Kidney (tissue), 13 donors: ENCODE measurements at regions not wholly inside any gene's neighbourhood (a gene's known extent, or its start where the extent isn't known, plus 50 kb on each side); places are given as distances from the start of the nearest gene placed in this dataset.

ENCODE experiments used
- DNase-seq, 5 donors: peaks; one replicate each; pipeline ENCODE4 v3.0.0-alpha.2; 2013 to 2020
- FAIRE-seq: peaks from 2 replicates; lab custom pipeline; 2012; peaks lifted over from hg19 to GRCh38; lab: Jason Lieb, UNC
- H3K27ac ChIP-seq, 2 donors: one replicate each; pipeline ENCODE4 v1.7.0; 2013; ENCODE audit warnings: low read depth in 2 of 2, low read length in 2 of 2, inconsistent platforms in 1 of 2
- H3K27me3 ChIP-seq: one replicate; pipeline ENCODE4 v1.7.1; 2013; ENCODE audit warnings: low read length, inconsistent platforms; ENCODE audit not compliant: control insufficient read depth, insufficient read depth
- H3K36me3 ChIP-seq, 3 donors: one replicate each; pipeline versions ENCODE4 v1.7.0 to v1.7.1; 2013; ENCODE audit warnings: low read length in 3 of 3, control low read depth in 1 of 3, inconsistent platforms in 1 of 3; ENCODE audit not compliant: insufficient read depth in 3 of 3, control insufficient read depth in 2 of 3
- H3K4me1 ChIP-seq, 3 donors: one replicate each; pipeline versions ENCODE4 v1.7.0 to v1.7.1; 2013; ENCODE audit warnings: low read length in 3 of 3, inconsistent platforms in 1 of 3, low read depth in 1 of 3; ENCODE audit not compliant: control insufficient read depth in 2 of 3, insufficient read depth in 2 of 3
- H3K4me3 ChIP-seq, 3 donors: one replicate each; pipeline versions ENCODE4 v1.7.0 to v1.8.1; 2013; ENCODE audit warnings: low read length in 3 of 3, control low read depth in 1 of 3, inconsistent platforms in 1 of 3
- H3K9ac ChIP-seq, 3 donors: one replicate each; pipeline versions ENCODE4 v1.7.0 to v1.7.1; 2013; ENCODE audit warnings: low read length in 3 of 3, control low read depth in 1 of 3, inconsistent platforms in 1 of 3
- H3K9me3 ChIP-seq, 3 donors: one replicate each; pipeline versions ENCODE4 v1.7.0 to v1.7.1; 2013; ENCODE audit warnings: low read length in 3 of 3, control low read depth in 1 of 3, inconsistent platforms in 1 of 3; ENCODE audit not compliant: control insufficient read depth in 2 of 3, insufficient read depth in 1 of 3
- intact Hi-C: fragments of 100-400 bp; cut with DNase I; formaldehyde crosslinking; loops from one replicate; pipeline ENCODE4 v1.11.1; 2022
- TF ChIP-seq, protein P1 (sequence below): IDR thresholded peaks from 3 replicates; pipeline ENCODE4 v1.5.1; 2012; ENCODE audit warnings: mild to moderate bottlenecking, moderate library complexity, borderline replicate concordance; ENCODE audit not compliant: insufficient read depth; ENCODE audit errors: extremely low read depth
- donor health status: control.
- donor health status: control.
- donor health status: control.
- donor health status: control.
- donor health status: control.
- donor health status: DM: yes; HTN: yes; CAD: no.
- donor health status: Normal renal cell carcinoma (clear cell type).

DNA sequence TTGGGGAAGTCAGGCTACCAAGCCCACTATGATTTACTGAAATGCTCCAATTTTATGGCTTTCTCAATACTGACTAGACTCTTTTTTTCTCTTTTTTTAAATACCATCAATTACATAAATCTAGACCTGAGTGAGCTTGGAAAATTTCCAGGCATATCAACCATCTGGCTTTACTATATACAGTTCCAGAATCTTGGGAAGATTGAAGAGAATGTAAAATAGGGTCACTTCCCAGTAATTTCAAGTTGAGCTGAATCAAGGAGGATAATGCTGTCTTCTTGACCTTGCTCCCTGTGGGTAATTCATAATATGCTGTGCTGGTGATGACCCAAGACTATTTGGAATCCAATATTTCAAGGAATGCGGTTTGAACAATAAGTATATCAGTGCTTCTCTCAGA, 108.1 kb downstream of the MAP3K21 start:
- Histone ChIP-seq H3K27me3 (no peaks in the 10 kb centered on the region), H3K9ac (no peak overlapping the region), H3K27ac (no peak overlapping the region), H3K36me3 (no peaks in the 10 kb centered on the region), H3K9me3 (no peaks in the 10 kb centered on the region), H3K4me1 (no peaks in the 10 kb centered on the region), H3K4me3 (no peak overlapping the region)
- DNase-seq, result peak in 2 of 5 donors; percentile 8 to 9
- no peak for FAIRE-seq
- TF ChIP-seq, protein P1, sequence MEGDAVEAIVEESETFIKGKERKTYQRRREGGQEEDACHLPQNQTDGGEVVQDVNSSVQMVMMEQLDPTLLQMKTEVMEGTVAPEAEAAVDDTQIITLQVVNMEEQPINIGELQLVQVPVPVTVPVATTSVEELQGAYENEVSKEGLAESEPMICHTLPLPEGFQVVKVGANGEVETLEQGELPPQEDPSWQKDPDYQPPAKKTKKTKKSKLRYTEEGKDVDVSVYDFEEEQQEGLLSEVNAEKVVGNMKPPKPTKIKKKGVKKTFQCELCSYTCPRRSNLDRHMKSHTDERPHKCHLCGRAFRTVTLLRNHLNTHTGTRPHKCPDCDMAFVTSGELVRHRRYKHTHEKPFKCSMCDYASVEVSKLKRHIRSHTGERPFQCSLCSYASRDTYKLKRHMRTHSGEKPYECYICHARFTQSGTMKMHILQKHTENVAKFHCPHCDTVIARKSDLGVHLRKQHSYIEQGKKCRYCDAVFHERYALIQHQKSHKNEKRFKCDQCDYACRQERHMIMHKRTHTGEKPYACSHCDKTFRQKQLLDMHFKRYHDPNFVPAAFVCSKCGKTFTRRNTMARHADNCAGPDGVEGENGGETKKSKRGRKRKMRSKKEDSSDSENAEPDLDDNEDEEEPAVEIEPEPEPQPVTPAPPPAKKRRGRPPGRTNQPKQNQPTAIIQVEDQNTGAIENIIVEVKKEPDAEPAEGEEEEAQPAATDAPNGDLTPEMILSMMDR, result no peak
- intact Hi-C loops, result no loop called here

GRCh38 chr1:233439721-233440120, 112.2 kb downstream of the MAP3K21 start:
- no peak overlapping the region for H3K27ac ChIP-seq
- no peak for FAIRE-seq

GRCh38 chr1:233440951-233441401, 113.5 kb downstream of the MAP3K21 start:
- Histone ChIP-seq H3K4me3 (no peak overlapping the region), H3K27me3 (no peaks in the 10 kb centered on the region), H3K9ac (no peak overlapping the region), H3K36me3 (no peaks in the 10 kb centered on the region), H3K4me1 (no peaks in the 10 kb centered on the region), H3K9me3 (peaks cover 0 to 6% (median 0%) of the 10 kb centered on the region in 3 donors), H3K27ac (no peak overlapping the region)
- intact Hi-C loops, result loop anchor here (10.0 kb wide), 1 partner anchor 354 kb away; no protein-coding TSS in a partner anchor
- FAIRE-seq (no peak), DNase-seq (peak in 4 of 5 donors; percentile 50 to 90 (median 72))
- TF ChIP-seq, protein P1, result peak; percentile 53

More at GRCh38 chr1:233439721-233440120, 112.2 kb downstream of the MAP3K21 start:
- Histone ChIP-seq H3K27me3 (no peaks in the 10 kb centered on the region), H3K9ac (no peak overlapping the region), H3K36me3 (no peaks in the 10 kb centered on the region), H3K4me3 (no peak overlapping the region), H3K9me3 (peaks cover 0 to 6% (median 0%) of the 10 kb centered on the region in 3 donors), H3K4me1 (no peaks in the 10 kb centered on the region)
- DNase-seq, result no peak
- intact Hi-C loops, result loop anchor here (10.0 kb wide), 1 partner anchor 355 kb away; no protein-coding TSS in a partner anchor
- TF ChIP-seq, protein P1, result no peak
